ENCODE measurements at regions not wholly inside any gene's neighbourhood (a gene's known extent, or its start where the extent isn't known, plus 50 kb on each side); places are given as distances from the start of the nearest gene placed in this dataset.

- DNase-seq (ENCODE audit: low read depth), result no peak
- no peak overlapping the region for H3K4me3 ChIP-seq (replicated peaks; ENCODE audit: low read depth, low read length)
- TF ChIP-seq CTCF (IDR thresholded peaks at IDR 0.05; ENCODE audit: low read length, missing control alignments), result no peak
These were observed 154.4 kb downstream of the TMEM18 start for GRCh38 chr2:522776-523175.

- TF ChIP-seq CTCF (IDR thresholded peaks at IDR 0.05; ENCODE audit: low read length, missing control alignments), result no peak
These were observed 155.2 kb downstream of the TMEM18 start for GRCh38 chr2:521853-522530.

GRCh38 chr2:520663-521340 is 156.4 kb downstream of the TMEM18 start:
- H3K4me3 ChIP-seq (replicated peaks; ENCODE audit: low read depth, low read length), result no peak overlapping the region
- TF ChIP-seq CTCF (IDR thresholded peaks at IDR 0.05; ENCODE audit: low read length, missing control alignments), result no peak
- no peak for DNase-seq (ENCODE audit: low read depth)

More at GRCh38 chr2:521853-522530, 155.2 kb downstream of the TMEM18 start:
- H3K4me3 ChIP-seq (replicated peaks; ENCODE audit: low read depth, low read length), result no peak overlapping the region
- no peak for DNase-seq (ENCODE audit: low read depth)

- no peak for DNase-seq (ENCODE audit: low read depth)
- no peak for TF ChIP-seq CTCF (IDR thresholded peaks at IDR 0.05; ENCODE audit: low read length, missing control alignments)
- H3K4me3 ChIP-seq (replicated peaks; ENCODE audit: low read depth, low read length), result no peak overlapping the region
These were observed 160.3 kb downstream of the TMEM18 start for GRCh38 chr2:516944-517343.

DNA sequence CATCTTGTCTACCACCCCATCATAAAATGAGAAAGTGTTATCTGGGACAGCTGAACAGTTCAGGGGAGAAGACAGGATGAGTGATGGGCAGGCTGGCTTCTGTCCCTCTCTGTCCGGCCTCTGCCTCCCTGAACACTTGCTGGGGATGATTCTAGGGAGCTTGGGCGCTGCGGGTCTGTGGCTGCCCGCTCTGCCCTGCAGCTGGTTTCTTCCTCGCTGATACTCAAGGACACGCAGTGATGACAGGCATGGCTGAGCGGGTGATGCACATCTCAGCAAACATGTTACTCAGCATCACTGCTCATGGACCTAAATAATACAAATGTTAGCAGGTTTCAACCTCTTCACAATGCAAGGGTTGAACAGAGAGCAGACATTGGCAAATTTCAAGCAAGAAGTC is 161.1 kb downstream of the TMEM18 start:
- H3K4me3 ChIP-seq (replicated peaks; ENCODE audit: low read depth, low read length), result no peak overlapping the region
- TF ChIP-seq CTCF (IDR thresholded peaks at IDR 0.05; ENCODE audit: low read length, missing control alignments), result no peak
- no peak for DNase-seq (ENCODE audit: low read depth)

DNA sequence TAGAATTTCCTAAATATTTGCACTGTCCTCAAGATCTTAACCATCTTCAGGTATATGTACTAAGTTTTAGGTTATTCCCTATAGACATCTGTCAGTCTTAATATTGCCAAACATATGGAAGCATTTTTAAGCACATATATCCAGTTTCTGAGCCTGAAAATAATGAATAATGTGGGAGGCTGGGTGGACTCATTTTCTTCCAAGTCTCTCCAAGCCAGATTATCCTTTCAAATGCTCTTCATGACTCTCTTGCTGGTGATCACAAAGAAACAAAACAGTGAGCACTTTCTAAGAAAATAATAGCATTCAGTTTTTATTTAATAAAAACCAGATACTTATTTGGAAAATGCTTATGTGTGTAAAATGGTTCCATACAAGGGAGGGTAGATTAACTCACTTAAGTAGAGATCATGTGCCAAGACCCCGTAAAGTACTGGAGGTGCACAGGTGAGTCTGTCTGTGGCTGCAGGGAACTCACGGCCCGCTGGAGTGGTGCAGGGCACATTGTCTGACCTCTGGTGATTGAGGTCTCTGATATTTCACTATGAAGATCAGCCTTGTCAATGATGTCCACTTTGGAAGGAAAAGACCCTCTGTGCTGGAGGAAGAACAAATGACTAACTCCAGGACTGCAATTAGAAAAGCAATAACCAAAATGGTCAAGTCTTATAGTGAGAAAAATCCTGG is 161.6 kb downstream of the TMEM18 start:
- TF ChIP-seq CTCF (IDR thresholded peaks at IDR 0.05; ENCODE audit: low read length, missing control alignments), result no peak
- H3K4me3 ChIP-seq (replicated peaks; ENCODE audit: low read depth, low read length), result no peak overlapping the region
- no peak for DNase-seq (ENCODE audit: low read depth)

All from fibroblast of pulmonary artery (primary cell).